ENCODE measurements at regions not wholly inside any gene's neighbourhood (a gene's known extent, or its start where the extent isn't known, plus 50 kb on each side); places are given as distances from the start of the nearest gene placed in this dataset.

DNA sequence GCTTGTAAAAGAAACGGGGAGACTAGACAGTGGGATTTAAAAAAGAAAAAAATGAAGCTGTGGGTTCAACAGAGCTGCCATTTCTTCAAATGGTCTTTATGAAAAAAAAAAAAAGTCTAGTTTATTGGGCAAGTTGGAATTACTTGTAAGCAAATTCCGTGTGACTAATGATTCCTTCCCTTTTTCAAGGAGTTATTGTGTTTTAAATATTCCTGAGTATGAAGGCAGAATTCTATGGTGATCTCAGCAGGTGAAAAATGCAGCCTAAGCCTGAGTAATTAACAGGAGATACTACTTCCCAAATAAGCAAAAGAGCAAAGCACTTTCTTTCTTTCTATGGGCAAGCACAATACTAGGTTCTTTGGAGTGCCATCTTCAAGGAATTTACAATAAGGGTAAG lies 481.9 kb downstream of the ZNF608 start:
- in situ Hi-C loops (cut with HindIII; ENCODE audit: extremely low pct_ligation_motif_present, low pct_unique_long_range_greater_than_20kb) (no loop called here), intact Hi-C loops (cut with micrococcal nuclease; ENCODE audit: unreplicated experiment) (no loop called here)
- no peaks in the 10 kb centered on the region for H4K20me1 ChIP-seq (ENCODE audit: insufficient read depth, low read length)
- TF ChIP-seq RAD51 (IDR thresholded peaks at IDR 0.05; ENCODE audit: borderline replicate concordance) = no peak
- no peak for TF ChIP-seq ZNF430 (CRISPR knock-in tag; IDR thresholded peaks at IDR 0.05)
- TF ChIP-seq, protein P1, sequence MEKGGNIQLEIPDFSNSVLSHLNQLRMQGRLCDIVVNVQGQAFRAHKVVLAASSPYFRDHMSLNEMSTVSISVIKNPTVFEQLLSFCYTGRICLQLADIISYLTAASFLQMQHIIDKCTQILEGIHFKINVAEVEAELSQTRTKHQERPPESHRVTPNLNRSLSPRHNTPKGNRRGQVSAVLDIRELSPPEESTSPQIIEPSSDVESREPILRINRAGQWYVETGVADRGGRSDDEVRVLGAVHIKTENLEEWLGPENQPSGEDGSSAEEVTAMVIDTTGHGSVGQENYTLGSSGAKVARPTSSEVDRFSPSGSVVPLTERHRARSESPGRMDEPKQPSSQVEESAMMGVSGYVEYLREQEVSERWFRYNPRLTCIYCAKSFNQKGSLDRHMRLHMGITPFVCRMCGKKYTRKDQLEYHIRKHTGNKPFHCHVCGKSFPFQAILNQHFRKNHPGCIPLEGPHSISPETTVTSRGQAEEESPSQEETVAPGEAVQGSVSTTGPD (CRISPR knock-in tag; IDR thresholded peaks at IDR 0.05) = no peak
- TF ChIP-seq ZNF3 (CRISPR knock-in tag; IDR thresholded peaks at IDR 0.05) = no peak
- no peak for TF ChIP-seq PHF8 (CRISPR knock-in tag; IDR thresholded peaks at IDR 0.05)
- TF ChIP-seq MAFG (CRISPR knock-in tag; IDR thresholded peaks at IDR 0.05) = no peak
- TF ChIP-seq, protein P2, sequence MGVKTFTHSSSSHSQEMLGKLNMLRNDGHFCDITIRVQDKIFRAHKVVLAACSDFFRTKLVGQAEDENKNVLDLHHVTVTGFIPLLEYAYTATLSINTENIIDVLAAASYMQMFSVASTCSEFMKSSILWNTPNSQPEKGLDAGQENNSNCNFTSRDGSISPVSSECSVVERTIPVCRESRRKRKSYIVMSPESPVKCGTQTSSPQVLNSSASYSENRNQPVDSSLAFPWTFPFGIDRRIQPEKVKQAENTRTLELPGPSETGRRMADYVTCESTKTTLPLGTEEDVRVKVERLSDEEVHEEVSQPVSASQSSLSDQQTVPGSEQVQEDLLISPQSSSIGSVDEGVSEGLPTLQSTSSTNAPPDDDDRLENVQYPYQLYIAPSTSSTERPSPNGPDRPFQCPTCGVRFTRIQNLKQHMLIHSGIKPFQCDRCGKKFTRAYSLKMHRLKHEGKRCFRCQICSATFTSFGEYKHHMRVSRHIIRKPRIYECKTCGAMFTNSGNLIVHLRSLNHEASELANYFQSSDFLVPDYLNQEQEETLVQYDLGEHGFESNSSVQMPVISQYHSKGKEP (CRISPR knock-in tag; IDR thresholded peaks at IDR 0.05) = no peak
- TF ChIP-seq RBM22 (optimal IDR thresholded peaks at IDR 0.05; ENCODE audit: low read length) = no peak
- TF ChIP-seq HOXA9 (CRISPR knock-in tag; IDR thresholded peaks at IDR 0.05; ENCODE audit: borderline replicate concordance) = no peak
- TF ChIP-seq HDAC6 (IDR thresholded peaks at IDR 0.05; ENCODE audit: low read depth, low read length) = no peak
- TF ChIP-seq, protein P3, sequence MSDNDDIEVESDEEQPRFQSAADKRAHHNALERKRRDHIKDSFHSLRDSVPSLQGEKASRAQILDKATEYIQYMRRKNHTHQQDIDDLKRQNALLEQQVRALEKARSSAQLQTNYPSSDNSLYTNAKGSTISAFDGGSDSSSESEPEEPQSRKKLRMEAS (IDR thresholded peaks at IDR 0.05) = no peak
- no peak for TF ChIP-seq TOPORS (CRISPR knock-in tag; IDR thresholded peaks at IDR 0.05)
- no peak for TF ChIP-seq ZNF713 (CRISPR knock-in tag; IDR thresholded peaks at IDR 0.05)
- TF ChIP-seq ZNF510 (CRISPR knock-in tag; IDR thresholded peaks at IDR 0.05; ENCODE audit: low read depth) = no peak
- TF ChIP-seq, protein P4, sequence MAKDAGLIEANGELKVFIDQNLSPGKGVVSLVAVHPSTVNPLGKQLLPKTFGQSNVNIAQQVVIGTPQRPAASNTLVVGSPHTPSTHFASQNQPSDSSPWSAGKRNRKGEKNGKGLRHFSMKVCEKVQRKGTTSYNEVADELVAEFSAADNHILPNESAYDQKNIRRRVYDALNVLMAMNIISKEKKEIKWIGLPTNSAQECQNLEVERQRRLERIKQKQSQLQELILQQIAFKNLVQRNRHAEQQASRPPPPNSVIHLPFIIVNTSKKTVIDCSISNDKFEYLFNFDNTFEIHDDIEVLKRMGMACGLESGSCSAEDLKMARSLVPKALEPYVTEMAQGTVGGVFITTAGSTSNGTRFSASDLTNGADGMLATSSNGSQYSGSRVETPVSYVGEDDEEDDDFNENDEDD (CRISPR knock-in tag; IDR thresholded peaks at IDR 0.05; ENCODE audit: borderline replicate concordance) = no peak
- no peak for TF ChIP-seq GZF1 (CRISPR knock-in tag; IDR thresholded peaks at IDR 0.05)
- FAIRE-seq (no peak), DNase-seq (ENCODE audit: low spot score) (no peak), ATAC-seq (no peak)
- H3K36me3 ChIP-seq (replicated peaks in 1 of 2; ENCODE audit: control insufficient read depth in 1 of 2, insufficient read depth in 2 of 2, low read length in 2 of 2) = no peaks in the 10 kb centered on the region
- H3K79me2 ChIP-seq (ENCODE audit: insufficient read depth, low read length) = no peaks in the 10 kb centered on the region
- CTCF ChIA-PET (ENCODE audit: low intra/inter-chr PET ratio, low total read pairs) = no interaction called here
- no peak overlapping the region for H2AFZ ChIP-seq (ENCODE audit: low read length)
- no peaks in the 10 kb centered on the region; a peak in 1 of 5 replicates for H3K27me3 ChIP-seq (ENCODE audit: control insufficient read depth in 1 of 2, insufficient read depth in 2 of 2, low read length in 2 of 2)
- H3K27ac ChIP-seq (ENCODE audit: extremely low read length, insufficient read depth, low read length) = no peak overlapping the region
- H3K9ac ChIP-seq (ENCODE audit: insufficient read depth, low read depth, low read length) = no peak overlapping the region
- POLR2A ChIA-PET = no interaction called here
- H3K9me3 ChIP-seq (ENCODE audit: low read length) = no peaks in the 10 kb centered on the region
- H3K4me2 ChIP-seq (ENCODE audit: low read depth, low read length) = no peak overlapping the region
- H3K4me1 ChIP-seq (ENCODE audit: insufficient read depth, low read length) = no peaks in the 10 kb centered on the region
- WGBS (ENCODE audit: low lambda C conversion rate) = 1% methylated on average over 2 of the region's 2 CpGs
- BruUV-seq (replicated peaks) = no TSS peak
- no peak overlapping the region for H3K4me3 ChIP-seq (replicated peaks in 1 of 3; ENCODE audit: insufficient read depth in 1 of 3, low read depth in 2 of 3, low read length in 3 of 3)
